ENCODE measurements at regions not wholly inside any gene's neighbourhood (a gene's known extent, or its start where the extent isn't known, plus 50 kb on each side); places are given as distances from the start of the nearest gene placed in this dataset.
"Not testable (repeated sequence)": the region's sequence is repeated elsewhere in the genome, so short reads cannot be mapped to it uniquely, and the experiment has no call there.

GRCh38 chr10:46106410-46107255, 60.6 kb upstream of the MSMB start:
- H3K4me3 Mint-ChIP-seq (ENCODE audit: unreplicated experiment) = peak overlapping the region; percentile 82
- Histone ChIP-seq H3K4me2 (ENCODE audit: low read length) (peak overlapping the region; percentile 90), H3K9me3 (ENCODE audit: insufficient read depth, low read depth, low read length) (no peaks in the 10 kb centered on the region), H2AFZ (ENCODE audit: low read depth, low read length) (peak overlapping the region; percentile 97), H3K9ac (ENCODE audit: low read length) (peak overlapping the region; percentile 54), H3K36me3 (ENCODE audit: insufficient read depth, low read length) (no peaks in the 10 kb centered on the region), H3K27ac (ENCODE audit: low read depth, low read length) (no peak overlapping the region), H3K27me3 (ENCODE audit: insufficient read depth, low read length) (peaks cover 12% of the 10 kb centered on the region), H3K4me1 (ENCODE audit: insufficient read depth, low read length) (peaks cover 4% of the 10 kb centered on the region), H4K20me1 (ENCODE audit: insufficient read depth, low read length) (no peaks in the 10 kb centered on the region), H3K79me2 (ENCODE audit: insufficient read depth, low read length) (no peaks in the 10 kb centered on the region), H3K4me3 (ENCODE audit: insufficient read depth, low read depth, low read length) (peak overlapping the region; percentile 43)
- no peaks in the 10 kb centered on the region for H3K36me3 Mint-ChIP-seq (ENCODE audit: low read depth, unreplicated experiment)
- TF ChIP-seq CTCF (IDR thresholded peaks at IDR 0.05; ENCODE audit: insufficient read depth, low read depth, low read length) (no peak), EZH2 (IDR thresholded peaks at IDR 0.05; ENCODE audit: insufficient read depth, low read length) (peak; percentile 15)
- H3K27me3 Mint-ChIP-seq (ENCODE audit: low read depth, unreplicated experiment) = peaks cover 24% of the 10 kb centered on the region
- no peak for FAIRE-seq
- H3K9me3 Mint-ChIP-seq (ENCODE audit: unreplicated experiment) = no peaks in the 10 kb centered on the region
- no peaks in the 10 kb centered on the region for H3K4me1 Mint-ChIP-seq (ENCODE audit: low read depth, unreplicated experiment)
- H3K27ac Mint-ChIP-seq (ENCODE audit: unreplicated experiment) = no peak overlapping the region
- peak; percentile 8 for DNase-seq (ENCODE audit: low read depth)

- H3K4me1 Mint-ChIP-seq (ENCODE audit: low read depth, unreplicated experiment); H3K79me2 ChIP-seq (ENCODE audit: insufficient read depth, low read length); FAIRE-seq: not testable (repeated sequence)
Measured at GRCh38 chr10:46108158-46108499, 62.1 kb upstream of the MSMB start.

GRCh38 chr10:46154271-46154670, 108.2 kb upstream of the MSMB start:
- not testable (repeated sequence) for H3K27me3 ChIP-seq (ENCODE audit: insufficient read depth, low read length); H3K79me2 ChIP-seq (ENCODE audit: insufficient read depth, low read length); DNase-seq (ENCODE audit: low read depth); H3K27ac Mint-ChIP-seq (ENCODE audit: unreplicated experiment); H2AFZ ChIP-seq (ENCODE audit: low read depth, low read length); H3K27me3 Mint-ChIP-seq (ENCODE audit: low read depth, unreplicated experiment); FAIRE-seq; H3K4me1 Mint-ChIP-seq (ENCODE audit: low read depth, unreplicated experiment); H3K4me2 ChIP-seq (ENCODE audit: low read length); H3K4me3 ChIP-seq (ENCODE audit: insufficient read depth, low read depth, low read length); H3K9me3 Mint-ChIP-seq (ENCODE audit: unreplicated experiment); H3K4me3 Mint-ChIP-seq (ENCODE audit: unreplicated experiment); H3K36me3 Mint-ChIP-seq (ENCODE audit: low read depth, unreplicated experiment); H3K9ac ChIP-seq (ENCODE audit: low read length); H3K4me1 ChIP-seq (ENCODE audit: insufficient read depth, low read length); H3K27ac ChIP-seq (ENCODE audit: low read depth, low read length); H4K20me1 ChIP-seq (ENCODE audit: insufficient read depth, low read length); H3K9me3 ChIP-seq (ENCODE audit: insufficient read depth, low read depth, low read length); H3K36me3 ChIP-seq (ENCODE audit: insufficient read depth, low read length)

More at GRCh38 chr10:46108158-46108499, 62.1 kb upstream of the MSMB start:
- peaks cover 12% of the 10 kb centered on the region for H3K27me3 ChIP-seq (ENCODE audit: insufficient read depth, low read length)
- not testable (repeated sequence) for H3K4me3 ChIP-seq (ENCODE audit: insufficient read depth, low read depth, low read length); DNase-seq (ENCODE audit: low read depth); H3K36me3 ChIP-seq (ENCODE audit: insufficient read depth, low read length); H3K27ac Mint-ChIP-seq (ENCODE audit: unreplicated experiment); H3K9me3 Mint-ChIP-seq (ENCODE audit: unreplicated experiment); H3K36me3 Mint-ChIP-seq (ENCODE audit: low read depth, unreplicated experiment); H3K4me2 ChIP-seq (ENCODE audit: low read length); H3K27ac ChIP-seq (ENCODE audit: low read depth, low read length); H3K9me3 ChIP-seq (ENCODE audit: insufficient read depth, low read depth, low read length); H3K4me1 ChIP-seq (ENCODE audit: insufficient read depth, low read length); H3K4me3 Mint-ChIP-seq (ENCODE audit: unreplicated experiment); H2AFZ ChIP-seq (ENCODE audit: low read depth, low read length); H3K9ac ChIP-seq (ENCODE audit: low read length); H4K20me1 ChIP-seq (ENCODE audit: insufficient read depth, low read length)
- peaks cover 24% of the 10 kb centered on the region for H3K27me3 Mint-ChIP-seq (ENCODE audit: low read depth, unreplicated experiment)

- not testable (repeated sequence) for H3K27ac ChIP-seq (ENCODE audit: low read depth, low read length); H3K79me2 ChIP-seq (ENCODE audit: insufficient read depth, low read length); H3K36me3 ChIP-seq (ENCODE audit: insufficient read depth, low read length); H3K36me3 Mint-ChIP-seq (ENCODE audit: low read depth, unreplicated experiment); FAIRE-seq; DNase-seq (ENCODE audit: low read depth); H3K9ac ChIP-seq (ENCODE audit: low read length); H3K4me1 ChIP-seq (ENCODE audit: insufficient read depth, low read length); H3K4me3 ChIP-seq (ENCODE audit: insufficient read depth, low read depth, low read length); H3K27me3 Mint-ChIP-seq (ENCODE audit: low read depth, unreplicated experiment); H3K27me3 ChIP-seq (ENCODE audit: insufficient read depth, low read length); H3K27ac Mint-ChIP-seq (ENCODE audit: unreplicated experiment); H3K4me1 Mint-ChIP-seq (ENCODE audit: low read depth, unreplicated experiment); H3K4me2 ChIP-seq (ENCODE audit: low read length); H3K9me3 Mint-ChIP-seq (ENCODE audit: unreplicated experiment); H3K4me3 Mint-ChIP-seq (ENCODE audit: unreplicated experiment); H4K20me1 ChIP-seq (ENCODE audit: insufficient read depth, low read length); H2AFZ ChIP-seq (ENCODE audit: low read depth, low read length); H3K9me3 ChIP-seq (ENCODE audit: insufficient read depth, low read depth, low read length)
Measured at GRCh38 chr10:46154683-46155082, 108.6 kb upstream of the MSMB start.

GRCh38 chr10:46156866-46157265, 110.8 kb upstream of the MSMB start:
- H3K4me1 ChIP-seq (ENCODE audit: insufficient read depth, low read length); FAIRE-seq; H3K9me3 ChIP-seq (ENCODE audit: insufficient read depth, low read depth, low read length); H3K9me3 Mint-ChIP-seq (ENCODE audit: unreplicated experiment); H3K27me3 ChIP-seq (ENCODE audit: insufficient read depth, low read length); H2AFZ ChIP-seq (ENCODE audit: low read depth, low read length); H3K4me3 Mint-ChIP-seq (ENCODE audit: unreplicated experiment); H3K9ac ChIP-seq (ENCODE audit: low read length); H4K20me1 ChIP-seq (ENCODE audit: insufficient read depth, low read length); H3K36me3 Mint-ChIP-seq (ENCODE audit: low read depth, unreplicated experiment); H3K4me3 ChIP-seq (ENCODE audit: insufficient read depth, low read depth, low read length); H3K36me3 ChIP-seq (ENCODE audit: insufficient read depth, low read length); H3K79me2 ChIP-seq (ENCODE audit: insufficient read depth, low read length); H3K27me3 Mint-ChIP-seq (ENCODE audit: low read depth, unreplicated experiment); H3K4me2 ChIP-seq (ENCODE audit: low read length); DNase-seq (ENCODE audit: low read depth); H3K4me1 Mint-ChIP-seq (ENCODE audit: low read depth, unreplicated experiment); H3K27ac Mint-ChIP-seq (ENCODE audit: unreplicated experiment); H3K27ac ChIP-seq (ENCODE audit: low read depth, low read length): not testable (repeated sequence)
